Kidney epithelial cell (primary cell): ENCODE measurements at regions not wholly inside any gene's neighbourhood (a gene's known extent, or its start where the extent isn't known, plus 50 kb on each side); places are given as distances from the start of the nearest gene placed in this dataset.

Experiments used
- DNase-seq: peaks from one replicate; pipeline ENCODE4 v3.0.0-alpha.2; 2010; ENCODE audit warnings: low read depth
- H3K27me3 ChIP-seq: 2 replicates; pipeline ENCODE4 v1.6.0; 2011; ENCODE audit warnings: low read length; ENCODE audit not compliant: control insufficient read depth, insufficient read depth
- H3K36me3 ChIP-seq: 2 replicates; pipeline ENCODE4 v1.5.1; 2011; ENCODE audit warnings: low read length; ENCODE audit not compliant: control insufficient read depth, insufficient read depth
- H3K4me3 ChIP-seq: 2 replicates; pipeline ENCODE4 v1.5.1; 2011; ENCODE audit warnings: low read depth, mild to moderate bottlenecking, control low read depth, low read length
- TF ChIP-seq, protein P1 (sequence below): IDR thresholded peaks from 2 replicates; pipeline ENCODE4 v1.5.1; 2011; ENCODE audit warnings: mild to moderate bottlenecking, moderate library complexity, low read length, control low read depth, inconsistent platforms; ENCODE audit not compliant: insufficient read depth, poor library complexity, severe bottlenecking

DNA sequence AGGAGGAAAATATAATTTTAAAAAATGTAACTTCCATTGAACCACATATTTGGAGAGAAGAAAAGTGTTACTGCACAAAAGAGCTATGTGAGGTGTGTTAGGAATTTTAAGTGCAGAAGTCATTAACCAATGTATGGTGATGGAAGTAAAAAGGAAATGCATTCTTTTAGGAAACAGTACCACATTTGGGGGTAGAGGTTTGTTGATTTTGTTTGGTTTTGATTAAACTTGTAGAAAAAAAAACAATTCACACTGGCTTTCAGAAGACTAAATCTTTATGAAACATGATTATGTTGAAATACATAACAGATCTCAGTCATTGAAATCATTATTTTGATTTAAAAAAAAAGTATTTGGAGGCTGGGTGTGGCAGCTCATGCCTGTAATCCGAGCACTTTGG, 1287.0 kb upstream of the GJE1 start:
- no peak overlapping the region for H3K4me3 ChIP-seq
- TF ChIP-seq, protein P1, sequence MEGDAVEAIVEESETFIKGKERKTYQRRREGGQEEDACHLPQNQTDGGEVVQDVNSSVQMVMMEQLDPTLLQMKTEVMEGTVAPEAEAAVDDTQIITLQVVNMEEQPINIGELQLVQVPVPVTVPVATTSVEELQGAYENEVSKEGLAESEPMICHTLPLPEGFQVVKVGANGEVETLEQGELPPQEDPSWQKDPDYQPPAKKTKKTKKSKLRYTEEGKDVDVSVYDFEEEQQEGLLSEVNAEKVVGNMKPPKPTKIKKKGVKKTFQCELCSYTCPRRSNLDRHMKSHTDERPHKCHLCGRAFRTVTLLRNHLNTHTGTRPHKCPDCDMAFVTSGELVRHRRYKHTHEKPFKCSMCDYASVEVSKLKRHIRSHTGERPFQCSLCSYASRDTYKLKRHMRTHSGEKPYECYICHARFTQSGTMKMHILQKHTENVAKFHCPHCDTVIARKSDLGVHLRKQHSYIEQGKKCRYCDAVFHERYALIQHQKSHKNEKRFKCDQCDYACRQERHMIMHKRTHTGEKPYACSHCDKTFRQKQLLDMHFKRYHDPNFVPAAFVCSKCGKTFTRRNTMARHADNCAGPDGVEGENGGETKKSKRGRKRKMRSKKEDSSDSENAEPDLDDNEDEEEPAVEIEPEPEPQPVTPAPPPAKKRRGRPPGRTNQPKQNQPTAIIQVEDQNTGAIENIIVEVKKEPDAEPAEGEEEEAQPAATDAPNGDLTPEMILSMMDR = no peak
- no peaks in the 10 kb centered on the region for H3K36me3 ChIP-seq
- DNase-seq = no peak
- H3K27me3 ChIP-seq = no peaks in the 10 kb centered on the region

- Histone ChIP-seq H3K4me3 (no peak overlapping the region), H3K27me3 (no peaks in the 10 kb centered on the region), H3K36me3 (no peaks in the 10 kb centered on the region)
- TF ChIP-seq, protein P1 = no peak
- DNase-seq = no peak
Observed at GRCh38 chr6:140844167-140844566, 1288.6 kb upstream of the GJE1 start.

GRCh38 chr6:140833408-140833807, 1299.3 kb upstream of the GJE1 start:
- no peak for DNase-seq

GRCh38 chr6:140830666-140831065, 1302.1 kb upstream of the GJE1 start:
- no peak for DNase-seq
- Histone ChIP-seq H3K27me3 (no peaks in the 10 kb centered on the region), H3K4me3 (no peak overlapping the region), H3K36me3 (no peaks in the 10 kb centered on the region)
- TF ChIP-seq, protein P1 = no peak

More at GRCh38 chr6:140833408-140833807, 1299.3 kb upstream of the GJE1 start:
- TF ChIP-seq, protein P1 = no peak
- H3K27me3 ChIP-seq = no peaks in the 10 kb centered on the region
- no peak overlapping the region for H3K4me3 ChIP-seq
- H3K36me3 ChIP-seq = no peaks in the 10 kb centered on the region

GRCh38 chr6:140828856-140829255, 1303.9 kb upstream of the GJE1 start:
- no peaks in the 10 kb centered on the region for H3K27me3 ChIP-seq
- H3K4me3 ChIP-seq = no peak overlapping the region
- H3K36me3 ChIP-seq = no peaks in the 10 kb centered on the region
- TF ChIP-seq, protein P1 = no peak
- no peak for DNase-seq

DNA sequence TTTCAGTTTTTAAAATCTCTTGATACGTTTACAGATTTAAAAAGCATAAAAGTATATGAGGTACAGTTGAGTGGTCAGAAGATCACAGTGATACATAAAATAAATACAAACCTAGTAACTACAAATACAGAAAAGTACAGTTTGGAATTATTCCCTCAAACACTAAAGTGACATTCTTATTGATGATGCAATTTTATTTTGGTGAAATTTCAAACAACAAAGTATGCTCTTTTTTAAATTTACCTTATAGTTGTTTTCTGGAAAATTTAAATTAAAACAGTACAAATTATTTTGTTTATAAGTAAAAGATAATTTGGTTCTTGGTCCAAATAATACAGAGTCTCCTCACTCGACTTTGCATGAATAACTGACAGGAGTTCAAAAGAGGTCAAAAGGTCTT, 1305.1 kb upstream of the GJE1 start:
- Histone ChIP-seq H3K27me3 (no peaks in the 10 kb centered on the region), H3K36me3 (no peaks in the 10 kb centered on the region), H3K4me3 (no peak overlapping the region)
- DNase-seq = no peak
- TF ChIP-seq, protein P1 = no peak
